H1 (cell line): ENCODE measurements at regions not wholly inside any gene's neighbourhood (a gene's known extent, or its start where the extent isn't known, plus 50 kb on each side); places are given as distances from the start of the nearest gene placed in this dataset.

ENCODE experiments used
- CHD7 ChIP-seq: fragments of 300-600 bp; sonication (generic); IDR thresholded peaks from 2 replicates; pipeline ENCODE4 v1.7.1; 2012; ENCODE audit warnings: low read length, moderate library complexity, mild to moderate bottlenecking, inconsistent platforms; ENCODE audit not compliant: insufficient replicate concordance
- MAX ChIP-seq: IDR thresholded peaks from 2 replicates; pipeline ENCODE4 v1.6.1; 2012; ENCODE audit warnings: inconsistent platforms
- PHF8 ChIP-seq: fragments of 200-600 bp; sonication (generic); conservative IDR thresholded peaks from 2 replicates; pipeline ENCODE4 v1.7.1; 2012; ENCODE audit warnings: low read depth, mild to moderate bottlenecking, inconsistent platforms, low read length, moderate library complexity
- RNF2 ChIP-seq: fragments of 200-900, 300-1000 bp; sonication (generic); IDR thresholded peaks from 2 replicates; pipeline ENCODE4 v1.7.1; 2016; ENCODE audit warnings: borderline replicate concordance, low read depth, mild to moderate bottlenecking, antibody characterized with exemption, low read length; ENCODE audit not compliant: poor library complexity, severe bottlenecking; ENCODE audit errors: missing control alignments
- TBP ChIP-seq: IDR thresholded peaks from 2 replicates; pipeline ENCODE4 v1.6.1; 2011; ENCODE audit warnings: low read depth, low read length, improper control_type of control experiment

GRCh38 chr5:164127527-164127926 lies 622.1 kb downstream of the MAT2B start (continued):
- TF ChIP-seq CHD7 (no peak), TBP (no peak), MAX (no peak), RNF2 (no peak), PHF8 (no peak)
- TF ChIP-seq, all 59 proteins: peak for 0
